ENCODE measurements at regions not wholly inside any gene's neighbourhood (a gene's known extent, or its start where the extent isn't known, plus 50 kb on each side); places are given as distances from the start of the nearest gene placed in this dataset.

DNA sequence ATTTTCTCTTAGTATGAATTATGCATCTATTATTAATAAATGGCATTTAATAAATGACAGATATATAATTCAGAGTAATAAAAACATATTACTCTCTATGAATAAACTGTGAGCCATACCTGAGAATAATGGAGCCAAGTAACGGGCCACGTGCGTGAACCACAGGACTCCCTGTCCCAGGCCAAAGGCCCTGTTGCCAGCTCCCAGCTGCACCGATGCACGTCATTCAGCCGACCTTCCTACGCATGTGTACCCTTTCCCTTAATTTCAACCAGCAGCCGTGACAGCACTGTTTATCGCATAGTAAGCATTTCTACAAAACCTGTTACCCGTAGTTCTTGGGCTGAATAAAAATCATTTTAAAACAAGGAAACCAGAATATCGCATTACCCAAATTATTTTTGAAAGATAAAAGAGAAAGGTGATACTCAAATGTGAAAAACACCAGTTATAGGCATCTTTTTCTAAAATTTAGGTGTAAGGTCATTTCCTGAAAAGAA, 827.2 kb upstream of the FRG1 start (continued):
- no peak for TF ChIP-seq CTCF (IDR thresholded peaks at IDR 0.05 in 2 of 3, conservative IDR thresholded peaks at IDR 0.05 in 1 of 3; ENCODE audit: borderline replicate concordance in 1 of 3, insufficient read depth in 1 of 3, low read depth in 2 of 3, low read length in 2 of 3)
- TF ChIP-seq TCF7L2 (IDR thresholded peaks at IDR 0.05; ENCODE audit: borderline replicate concordance, extremely low read depth, insufficient read depth, insufficient read length): no peak
- no peak for TF ChIP-seq ATF3 (IDR thresholded peaks at IDR 0.05)
- TF ChIP-seq ELF1 (IDR thresholded peaks at IDR 0.05; ENCODE audit: borderline replicate concordance, low read depth): no peak
- no peak for TF ChIP-seq ZFX (IDR thresholded peaks at IDR 0.05)
- TF ChIP-seq JUND (IDR thresholded peaks at IDR 0.05): no peak
- TF ChIP-seq, protein P1, sequence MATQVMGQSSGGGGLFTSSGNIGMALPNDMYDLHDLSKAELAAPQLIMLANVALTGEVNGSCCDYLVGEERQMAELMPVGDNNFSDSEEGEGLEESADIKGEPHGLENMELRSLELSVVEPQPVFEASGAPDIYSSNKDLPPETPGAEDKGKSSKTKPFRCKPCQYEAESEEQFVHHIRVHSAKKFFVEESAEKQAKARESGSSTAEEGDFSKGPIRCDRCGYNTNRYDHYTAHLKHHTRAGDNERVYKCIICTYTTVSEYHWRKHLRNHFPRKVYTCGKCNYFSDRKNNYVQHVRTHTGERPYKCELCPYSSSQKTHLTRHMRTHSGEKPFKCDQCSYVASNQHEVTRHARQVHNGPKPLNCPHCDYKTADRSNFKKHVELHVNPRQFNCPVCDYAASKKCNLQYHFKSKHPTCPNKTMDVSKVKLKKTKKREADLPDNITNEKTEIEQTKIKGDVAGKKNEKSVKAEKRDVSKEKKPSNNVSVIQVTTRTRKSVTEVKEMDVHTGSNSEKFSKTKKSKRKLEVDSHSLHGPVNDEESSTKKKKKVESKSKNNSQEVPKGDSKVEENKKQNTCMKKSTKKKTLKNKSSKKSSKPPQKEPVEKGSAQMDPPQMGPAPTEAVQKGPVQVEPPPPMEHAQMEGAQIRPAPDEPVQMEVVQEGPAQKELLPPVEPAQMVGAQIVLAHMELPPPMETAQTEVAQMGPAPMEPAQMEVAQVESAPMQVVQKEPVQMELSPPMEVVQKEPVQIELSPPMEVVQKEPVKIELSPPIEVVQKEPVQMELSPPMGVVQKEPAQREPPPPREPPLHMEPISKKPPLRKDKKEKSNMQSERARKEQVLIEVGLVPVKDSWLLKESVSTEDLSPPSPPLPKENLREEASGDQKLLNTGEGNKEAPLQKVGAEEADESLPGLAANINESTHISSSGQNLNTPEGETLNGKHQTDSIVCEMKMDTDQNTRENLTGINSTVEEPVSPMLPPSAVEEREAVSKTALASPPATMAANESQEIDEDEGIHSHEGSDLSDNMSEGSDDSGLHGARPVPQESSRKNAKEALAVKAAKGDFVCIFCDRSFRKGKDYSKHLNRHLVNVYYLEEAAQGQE (IDR thresholded peaks at IDR 0.05; ENCODE audit: low read depth): no peak

DNA sequence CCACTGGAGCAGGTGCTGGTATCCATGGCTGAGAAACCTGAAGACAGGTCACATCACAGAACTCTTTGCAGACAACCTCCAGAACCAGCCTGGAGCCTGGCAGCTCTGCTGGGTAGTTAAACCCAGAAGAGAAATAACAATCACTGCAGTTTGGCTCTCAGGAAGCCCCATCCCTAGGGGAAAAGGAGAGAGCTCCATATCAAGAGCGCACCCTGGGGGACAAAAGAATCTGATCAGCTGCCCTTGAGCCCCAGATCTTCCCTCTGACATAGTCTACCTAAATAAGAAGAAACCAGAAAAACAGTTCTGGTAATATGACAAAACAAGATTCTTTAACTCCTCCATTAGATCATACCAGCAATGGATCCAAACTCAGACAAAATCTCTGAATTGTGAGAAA, 823.2 kb upstream of the FRG1 start:
- Histone ChIP-seq H3K9ac (ENCODE audit: low read length) (no peak overlapping the region), H3K27me3 (ENCODE audit: insufficient read depth, low read length) (no peaks in the 10 kb centered on the region), H3K27ac (ENCODE audit: low read depth, low read length) (no peak overlapping the region), H2AFZ (ENCODE audit: low read depth, low read length, poor library complexity, severe bottlenecking) (no peak overlapping the region), H3K36me3 (ENCODE audit: control insufficient read depth in 1 of 2, insufficient read depth in 2 of 2, low read length in 2 of 2) (no peaks in the 10 kb centered on the region), H3K4me2 (ENCODE audit: low read length) (no peak overlapping the region), H3K4me1 (ENCODE audit: control insufficient read depth in 1 of 2, insufficient read depth in 2 of 2, low read length in 2 of 2) (no peaks in the 10 kb centered on the region), H3K79me2 (ENCODE audit: insufficient read depth, low read length) (no peaks in the 10 kb centered on the region), H3K9me2 (ENCODE audit: insufficient read depth) (no peaks in the 10 kb centered on the region), H4K20me1 (ENCODE audit: insufficient read depth) (no peaks in the 10 kb centered on the region), H3K9me3 (ENCODE audit: control insufficient read depth in 1 of 2, insufficient read depth in 1 of 2, low read depth in 1 of 2, low read length in 2 of 2) (no peaks in the 10 kb centered on the region), H3K4me3 (replicated peaks in 1 of 2; ENCODE audit: low read depth in 1 of 2, low read length in 2 of 2) (no peak overlapping the region)
- TF ChIP-seq POLR2A (IDR thresholded peaks at IDR 0.05; ENCODE audit: borderline replicate concordance, extremely low read depth, insufficient read depth, insufficient read length) (no peak), FOSL1 (IDR thresholded peaks at IDR 0.05; ENCODE audit: low read depth) (no peak), SP1 (IDR thresholded peaks at IDR 0.05; ENCODE audit: low read depth) (no peak), CTCF (IDR thresholded peaks at IDR 0.05 in 2 of 3, conservative IDR thresholded peaks at IDR 0.05 in 1 of 3; ENCODE audit: borderline replicate concordance in 1 of 3, insufficient read depth in 1 of 3, low read depth in 2 of 3, low read length in 2 of 3) (peak in 2 of 3 experiments; percentile 6 to 8; a peak in 2 of 6 replicates), POLR2AphosphoS5 (IDR thresholded peaks at IDR 0.05; ENCODE audit: low read depth, low read length) (no peak), RAD21 (IDR thresholded peaks at IDR 0.05; ENCODE audit: low read depth) (peak; percentile 52)
- 0 out of 2 replicates have a peak, but pooled peaks have one; percentile 44 for ATAC-seq
- no TSS peak for BruUV-seq (replicated peaks)
- ChIA-PET POLR2A (no interaction called here), RAD21 (ENCODE audit: low non-redundant PET in 1 of 2, low total read pairs in 2 of 2, uncharacterized antibody in 2 of 2, unreplicated experiment in 2 of 2) (no interaction called here), CTCF (interaction anchor here (0.8 kb wide), 2 partner anchors 9 to 146 kb away, joined by 3 read pairs; no protein-coding TSS in a partner anchor)
- intact Hi-C loops (cut with micrococcal nuclease): no loop called here
- DNase-seq (ENCODE audit: low read depth, low spot score): no peak
